DOHH2 (cell line): ENCODE measurements at regions not wholly inside any gene's neighbourhood (a gene's known extent, or its start where the extent isn't known, plus 50 kb on each side); places are given as distances from the start of the nearest gene placed in this dataset.

Source experiments
- H3F3A ChIP-seq: fragments of 200-600 bp; sonication (generic), shearing (Covaris generic); 2 replicates; pipeline ENCODE4 v1.6.0; 2016; ENCODE audit warnings: antibody characterized with exemption, mild to moderate bottlenecking; ENCODE audit not compliant: control insufficient read depth, insufficient read depth
- H3K27ac ChIP-seq: fragments of 200-600 bp; sonication (generic); 2 replicates; pipeline ENCODE4 v1.5.1; 2014; ENCODE audit warnings: low read depth, mild to moderate bottlenecking, low read length, moderate library complexity
- H3K27me3 ChIP-seq: fragments of 200-600 bp; sonication (generic); 2 replicates; pipeline ENCODE4 v1.6.1; 2014; ENCODE audit warnings: mild to moderate bottlenecking, low read length, mixed read lengths; ENCODE audit not compliant: control insufficient read depth
- H3K36me3 ChIP-seq: fragments of 200-600 bp; sonication (generic); 2 replicates; pipeline ENCODE4 v1.6.1; 2014; ENCODE audit warnings: mild to moderate bottlenecking, low read length, moderate library complexity, mixed read lengths; ENCODE audit not compliant: control insufficient read depth
- H3K4me1 ChIP-seq: fragments of 200-600 bp; sonication (generic); 2 replicates; pipeline ENCODE4 v1.6.1; 2014; ENCODE audit warnings: mild to moderate bottlenecking, low read length, mixed read lengths; ENCODE audit not compliant: control insufficient read depth
- H3K4me2 ChIP-seq: fragments of 200-600 bp; sonication (generic); 2 replicates; pipeline ENCODE4 v1.6.0; 2014; ENCODE audit warnings: mild to moderate bottlenecking, low read length, moderate library complexity
- H3K4me3 ChIP-seq: fragments of 200-600 bp; sonication (generic); 2 replicates; pipeline ENCODE4 v1.5.1; 2014; ENCODE audit warnings: mild to moderate bottlenecking, low read length, mixed read lengths
- H3K79me2 ChIP-seq: fragments of 200-600 bp; sonication (generic); 2 replicates; pipeline ENCODE4 v1.6.1; 2014; ENCODE audit warnings: mild to moderate bottlenecking, low read length, mixed read lengths; ENCODE audit not compliant: control insufficient read depth
- H3K9me2 ChIP-seq: fragments of 200-600 bp; sonication (generic); replicated peaks from 2 replicates; pipeline ENCODE4 v1.6.1; 2014; ENCODE audit warnings: mild to moderate bottlenecking, low read length, mixed read lengths; ENCODE audit not compliant: control insufficient read depth
- H3K9me3 ChIP-seq: fragments of 200-600 bp; sonication (generic); 2 replicates; pipeline ENCODE4 v1.6.1; 2014; ENCODE audit warnings: antibody characterized with exemption, low read length, mixed read lengths; ENCODE audit not compliant: control insufficient read depth, insufficient read depth
- H4K20me1 ChIP-seq: fragments of 200-600 bp; sonication (generic); 2 replicates; pipeline ENCODE4 v1.6.0; 2014; ENCODE audit warnings: low read depth, mild to moderate bottlenecking, antibody characterized with exemption, low read length, moderate library complexity; ENCODE audit not compliant: control insufficient read depth, insufficient read depth
- EZH2phosphoT487 ChIP-seq: fragments of 200-600 bp; sonication (generic); IDR thresholded peaks from 2 replicates; pipeline ENCODE4 v1.6.1; 2017; ENCODE audit warnings: borderline replicate concordance, mild to moderate bottlenecking, antibody characterized with exemption, low read length, moderate library complexity, mixed read lengths
- TF ChIP-seq, protein P1 (sequence below): fragments of 200-600 bp; sonication (generic); IDR thresholded peaks from one replicate; pipeline ENCODE4 v1.5.1; 2014; ENCODE audit warnings: antibody characterized with exemption, mild to moderate bottlenecking, low read depth, low read length; ENCODE audit not compliant: poor library complexity, severe bottlenecking

DNA sequence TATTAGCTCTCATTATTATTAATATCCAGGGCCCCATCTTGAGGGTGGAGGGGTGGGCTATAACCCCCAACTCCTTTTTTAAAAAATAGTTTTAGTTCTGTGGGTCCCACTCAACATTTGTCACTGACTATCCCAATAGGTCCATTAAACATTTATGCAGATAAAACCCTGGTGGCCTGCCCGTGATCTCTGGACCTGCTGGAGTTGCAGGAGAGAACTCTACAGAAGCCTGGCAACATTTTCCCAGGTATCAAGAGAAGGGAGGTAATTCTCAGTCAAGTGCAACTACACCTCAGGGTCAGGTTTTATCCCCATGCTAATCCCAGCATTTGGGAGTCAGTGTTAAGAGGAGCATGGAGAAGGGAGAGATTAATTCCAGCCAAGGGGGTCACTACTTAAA is 264.4 kb upstream of the PROK2 start:
- Histone ChIP-seq H3K79me2 (no peaks in the 10 kb centered on the region), H3K9me2 (no peaks in the 10 kb centered on the region), H4K20me1 (no peaks in the 10 kb centered on the region), H3K9me3 (no peaks in the 10 kb centered on the region), H3K36me3 (peaks cover 16% of the 10 kb centered on the region), H3K27me3 (no peaks in the 10 kb centered on the region), H3K4me3 (no peak overlapping the region), H3K4me1 (no peaks in the 10 kb centered on the region; the same call in 1 of the 2 replicates), H3K27ac (no peak overlapping the region), H3F3A (no peaks in the 10 kb centered on the region), H3K4me2 (no peak overlapping the region)
- TF ChIP-seq, protein P1, sequence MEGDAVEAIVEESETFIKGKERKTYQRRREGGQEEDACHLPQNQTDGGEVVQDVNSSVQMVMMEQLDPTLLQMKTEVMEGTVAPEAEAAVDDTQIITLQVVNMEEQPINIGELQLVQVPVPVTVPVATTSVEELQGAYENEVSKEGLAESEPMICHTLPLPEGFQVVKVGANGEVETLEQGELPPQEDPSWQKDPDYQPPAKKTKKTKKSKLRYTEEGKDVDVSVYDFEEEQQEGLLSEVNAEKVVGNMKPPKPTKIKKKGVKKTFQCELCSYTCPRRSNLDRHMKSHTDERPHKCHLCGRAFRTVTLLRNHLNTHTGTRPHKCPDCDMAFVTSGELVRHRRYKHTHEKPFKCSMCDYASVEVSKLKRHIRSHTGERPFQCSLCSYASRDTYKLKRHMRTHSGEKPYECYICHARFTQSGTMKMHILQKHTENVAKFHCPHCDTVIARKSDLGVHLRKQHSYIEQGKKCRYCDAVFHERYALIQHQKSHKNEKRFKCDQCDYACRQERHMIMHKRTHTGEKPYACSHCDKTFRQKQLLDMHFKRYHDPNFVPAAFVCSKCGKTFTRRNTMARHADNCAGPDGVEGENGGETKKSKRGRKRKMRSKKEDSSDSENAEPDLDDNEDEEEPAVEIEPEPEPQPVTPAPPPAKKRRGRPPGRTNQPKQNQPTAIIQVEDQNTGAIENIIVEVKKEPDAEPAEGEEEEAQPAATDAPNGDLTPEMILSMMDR = no peak
- TF ChIP-seq EZH2phosphoT487 = no peak

DNA sequence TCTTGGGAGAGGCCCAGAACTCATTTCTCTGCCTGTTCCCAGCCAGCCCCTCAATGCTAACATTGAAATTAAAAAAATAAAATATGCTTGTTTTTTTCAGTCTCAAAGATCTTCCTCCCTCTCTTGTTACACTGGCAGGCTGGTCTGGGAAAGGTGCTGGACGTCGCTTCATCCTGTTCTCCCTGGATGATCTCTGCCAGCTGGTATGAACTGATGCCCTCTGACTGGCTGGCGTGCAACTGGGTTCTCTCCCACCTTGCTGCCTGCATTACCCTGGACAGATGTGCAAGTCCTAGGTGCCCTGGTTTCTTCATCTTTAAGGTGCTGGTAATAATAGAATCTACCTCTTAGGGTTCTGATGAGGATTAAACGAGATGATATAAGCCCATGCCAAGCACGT is 263.9 kb upstream of the PROK2 start:
- Histone ChIP-seq H4K20me1 (no peaks in the 10 kb centered on the region), H3K9me3 (no peaks in the 10 kb centered on the region)

DNA sequence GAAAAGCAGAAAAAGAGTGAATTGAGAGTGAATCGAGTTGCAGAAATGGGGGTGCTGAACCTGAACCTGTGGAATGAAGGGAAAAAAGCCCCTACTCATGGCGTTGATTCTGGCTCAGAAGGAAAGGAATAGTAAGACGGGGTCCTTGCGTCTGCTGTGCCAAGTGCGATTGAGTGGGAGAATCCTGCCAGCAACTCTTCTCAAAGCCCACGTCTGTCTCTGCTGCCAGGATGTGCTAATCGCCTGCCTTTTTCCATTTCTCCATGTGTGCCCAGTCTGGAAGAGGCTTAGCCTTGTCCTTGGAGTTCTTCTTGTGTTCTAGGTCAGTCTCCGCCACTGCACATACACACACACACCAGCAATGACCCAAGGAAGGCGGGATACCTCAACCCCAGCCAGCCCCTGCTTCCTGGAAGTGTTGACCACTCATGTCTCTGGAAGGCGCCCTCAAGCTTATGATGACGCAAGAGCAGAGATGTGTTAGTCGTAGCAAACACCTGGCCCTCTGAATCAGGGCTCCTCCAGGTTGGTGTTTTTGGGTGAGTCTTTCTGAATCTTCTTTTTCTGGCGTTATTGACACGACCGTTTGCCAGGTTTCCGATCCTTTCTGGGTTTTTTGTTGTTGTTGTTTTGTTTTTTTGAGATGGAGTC is 262.4 kb upstream of the PROK2 start:
- TF ChIP-seq EZH2phosphoT487 = no peak
- TF ChIP-seq, protein P1 = no peak
- no peak overlapping the region for H3K4me2 ChIP-seq
- H3K36me3 ChIP-seq = peaks cover 19% of the 10 kb centered on the region
- H3K4me3 ChIP-seq = no peak overlapping the region
- H3K79me2 ChIP-seq = no peaks in the 10 kb centered on the region
- no peaks in the 10 kb centered on the region for H3K9me3 ChIP-seq
- no peaks in the 10 kb centered on the region for H3K9me2 ChIP-seq
- H3F3A ChIP-seq = no peaks in the 10 kb centered on the region
- H3K4me1 ChIP-seq = peaks cover 17% of the 10 kb centered on the region
- no peaks in the 10 kb centered on the region for H4K20me1 ChIP-seq
- no peaks in the 10 kb centered on the region for H3K27me3 ChIP-seq
- no peak overlapping the region for H3K27ac ChIP-seq

More for the DNA sequence above, 263.9 kb upstream of the PROK2 start:
- Histone ChIP-seq H3K27me3 (no peaks in the 10 kb centered on the region), H3K4me2 (no peak overlapping the region), H3K4me3 (no peak overlapping the region), H3K36me3 (peaks cover 20% of the 10 kb centered on the region), H3K79me2 (no peaks in the 10 kb centered on the region), H3F3A (no peaks in the 10 kb centered on the region), H3K4me1 (peaks cover 2% of the 10 kb centered on the region), H3K27ac (no peak overlapping the region), H3K9me2 (no peaks in the 10 kb centered on the region)
- TF ChIP-seq, protein P1 = no peak
- no peak for TF ChIP-seq EZH2phosphoT487
